Hepatocyte (in vitro differentiated cells): ENCODE measurements at regions not wholly inside any gene's neighbourhood (a gene's known extent, or its start where the extent isn't known, plus 50 kb on each side); places are given as distances from the start of the nearest gene placed in this dataset.

ENCODE experiments used
- DNase-seq: peaks from one replicate; pipeline ENCODE4 v3.0.0-alpha.2; 2016; ENCODE audit warnings: low spot score
- H2AFZ ChIP-seq: fragments of 200-600 bp; sonication (generic); 2 replicates; pipeline ENCODE4 v1.6.0; 2016; ENCODE audit warnings: antibody characterized with exemption, mild to moderate bottlenecking
- H3K27ac ChIP-seq: fragments of 200-600 bp; sonication (generic); 2 replicates; pipeline ENCODE4 v1.5.1; 2016; ENCODE audit warnings: mild to moderate bottlenecking
- H3K27me3 ChIP-seq: fragments of 200-600 bp; sonication (generic); 2 replicates; pipeline ENCODE4 v1.6.1; 2016
- H3K36me3 ChIP-seq: fragments of 200-600 bp; sonication (generic); replicated peaks from 2 replicates; pipeline ENCODE4 v1.5.1; 2016; ENCODE audit warnings: low read depth; ENCODE audit not compliant: insufficient read depth
- H3K4me1 ChIP-seq: fragments of 200-600 bp; sonication (generic); 2 replicates; pipeline ENCODE4 v1.5.1; 2016; ENCODE audit warnings: mild to moderate bottlenecking, moderate library complexity; ENCODE audit not compliant: insufficient read depth
- H3K4me2 ChIP-seq: fragments of 200-600 bp; sonication (generic); 2 replicates; pipeline ENCODE4 v1.6.0; 2016
- H3K4me3 ChIP-seq: fragments of 200-600 bp; sonication (generic); 2 replicates; pipeline ENCODE4 v1.5.1; 2016; ENCODE audit warnings: mild to moderate bottlenecking
- H3K79me2 ChIP-seq: fragments of 200-600 bp; sonication (generic); 2 replicates; pipeline ENCODE4 v1.6.0; 2017; ENCODE audit warnings: mild to moderate bottlenecking
- H3K9me2 ChIP-seq: fragments of 200-600 bp; sonication (generic); replicated peaks from 2 replicates; pipeline ENCODE4 v1.6.0; 2017; ENCODE audit warnings: mild to moderate bottlenecking; ENCODE audit not compliant: insufficient read depth
- H3K9me3 ChIP-seq: fragments of 200-600 bp; sonication (generic); 2 replicates; pipeline ENCODE4 v1.5.1; 2016; ENCODE audit warnings: low read depth, mild to moderate bottlenecking
- H4K20me1 ChIP-seq: fragments of 200-600 bp; sonication (generic); 2 replicates; pipeline ENCODE4 v1.6.0; 2016; ENCODE audit warnings: mild to moderate bottlenecking; ENCODE audit not compliant: insufficient read depth, poor library complexity, severe bottlenecking
- CTCF ChIP-seq: fragments of 200-600 bp; sonication (generic); IDR thresholded peaks from 2 replicates; pipeline ENCODE4 v1.5.1; 2016; ENCODE audit warnings: antibody characterized with exemption, mild to moderate bottlenecking; ENCODE audit not compliant: poor library complexity
- EZH2 ChIP-seq: fragments of 200-600 bp; sonication (generic); IDR thresholded peaks from 2 replicates; pipeline ENCODE4 v1.6.1; 2016; ENCODE audit warnings: antibody characterized with exemption, mild to moderate bottlenecking, borderline replicate concordance
- EZH2phosphoT487 ChIP-seq: fragments of 200-600 bp; sonication (generic); IDR thresholded peaks from one replicate; pipeline ENCODE4 v1.6.1; 2018; ENCODE audit warnings: antibody characterized with exemption, mild to moderate bottlenecking, low read depth, moderate library complexity; ENCODE audit not compliant: unreplicated experiment, severe bottlenecking
- WGBS: methylation state at CpG from one replicate; pipeline ENCODE4 v1.1.6; 2016; ENCODE audit warnings: low lambda C conversion rate; ENCODE audit errors: missing lambda C conversion rate; 5-methylcytosine and 5-hydroxymethylcytosine counted together

GRCh38 chr16:35414563-35414962 lies 1955.2 kb downstream of the TP53TG3F start:
- TF ChIP-seq EZH2phosphoT487 (no peak), EZH2 (no peak), CTCF (no peak)
- H3K27me3 ChIP-seq = no peaks in the 10 kb centered on the region
- no peak overlapping the region for H3K4me3 ChIP-seq
- H4K20me1 ChIP-seq = no peaks in the 10 kb centered on the region
- H3K4me2 ChIP-seq = no peak overlapping the region
- H3K9me3 ChIP-seq = no peaks in the 10 kb centered on the region
- no peaks in the 10 kb centered on the region for H3K4me1 ChIP-seq
- H3K36me3 ChIP-seq = no peaks in the 10 kb centered on the region
- H3K9me2 ChIP-seq = no peaks in the 10 kb centered on the region
- no peak for DNase-seq
- 90% methylated on average over 15 of the region's 19 CpGs for WGBS
- H3K79me2 ChIP-seq = no peaks in the 10 kb centered on the region
- H3K27ac ChIP-seq = no peak overlapping the region
- no peak overlapping the region for H2AFZ ChIP-seq

GRCh38 chr16:35425270-35425669 lies 1965.9 kb downstream of the TP53TG3F start:
- Histone ChIP-seq H3K27ac (no peak overlapping the region), H3K4me1 (no peaks in the 10 kb centered on the region), H3K79me2 (no peaks in the 10 kb centered on the region), H3K4me3 (no peak overlapping the region), H2AFZ (no peak overlapping the region), H4K20me1 (no peaks in the 10 kb centered on the region), H3K9me2 (no peaks in the 10 kb centered on the region), H3K36me3 (no peaks in the 10 kb centered on the region), H3K9me3 (no peaks in the 10 kb centered on the region), H3K27me3 (no peaks in the 10 kb centered on the region), H3K4me2 (no peak overlapping the region)
- DNase-seq = no peak
- TF ChIP-seq CTCF = no peak
- no peak for TF ChIP-seq EZH2phosphoT487
- TF ChIP-seq EZH2 = no peak
- 92% methylated on average over 32 of the region's 32 CpGs for WGBS

- no peak overlapping the region for H3K27ac ChIP-seq
- no peaks in the 10 kb centered on the region for H3K9me2 ChIP-seq
- no peak for DNase-seq
- H3K36me3 ChIP-seq = no peaks in the 10 kb centered on the region
- no peak overlapping the region for H2AFZ ChIP-seq
- TF ChIP-seq CTCF = no peak
- no peak for TF ChIP-seq EZH2phosphoT487
- TF ChIP-seq EZH2 = no peak
- H4K20me1 ChIP-seq = no peaks in the 10 kb centered on the region
- H3K4me3 ChIP-seq = no peak overlapping the region
- no peaks in the 10 kb centered on the region for H3K9me3 ChIP-seq
- H3K4me1 ChIP-seq = no peaks in the 10 kb centered on the region
- no peaks in the 10 kb centered on the region for H3K79me2 ChIP-seq
- WGBS = 5% methylated on average over 4 of the region's 4 CpGs
- H3K4me2 ChIP-seq = no peak overlapping the region
- no peaks in the 10 kb centered on the region for H3K27me3 ChIP-seq
Observed at GRCh38 chr16:35431829-35432663, 1972.6 kb downstream of the TP53TG3F start.
